ENCODE measurements at regions not wholly inside any gene's neighbourhood (a gene's known extent, or its start where the extent isn't known, plus 50 kb on each side); places are given as distances from the start of the nearest gene placed in this dataset.
"Not testable (repeated sequence)": the region's sequence is repeated elsewhere in the genome, so short reads cannot be mapped to it uniquely, and the experiment has no call there.

GRCh38 chr15:59762558-59762957 is 73.4 kb upstream of the BNIP2 start:
- no peak overlapping the region for H3K23ac ChIP-seq (ENCODE audit: insufficient read length, low read depth, low read length)
- no peak overlapping the region for H3K9ac ChIP-seq (ENCODE audit: extremely low read depth, insufficient read length, low read length)
- H3K27me3 Mint-ChIP-seq (ENCODE audit: low read depth) = peaks cover 2% of the 10 kb centered on the region
- no peak overlapping the region for H3T11ph ChIP-seq (ENCODE audit: low read length)
- H3K14ac ChIP-seq (ENCODE audit: insufficient read depth, low read length) = no peak overlapping the region
- H3K9me3 Mint-ChIP-seq = no peaks in the 10 kb centered on the region
- no peaks in the 10 kb centered on the region for H3K79me2 ChIP-seq (ENCODE audit: insufficient read depth, low read length)
- no peaks in the 10 kb centered on the region for H3K4me1 ChIP-seq (ENCODE audit: insufficient read depth, low read length)
- no peak overlapping the region for H2BK20ac ChIP-seq (ENCODE audit: low read depth, low read length, poor library complexity, severe bottlenecking)
- no peaks in the 10 kb centered on the region for H3K79me1 ChIP-seq (ENCODE audit: insufficient read depth, low read depth, low read length, poor library complexity, severe bottlenecking)
- no peak overlapping the region for H3K4me2 ChIP-seq (ENCODE audit: insufficient read depth, insufficient read length, low read length)
- no peaks in the 10 kb centered on the region for H3K9me3 ChIP-seq (ENCODE audit: control insufficient read depth, low read depth, low read length)
- H3K18ac ChIP-seq (ENCODE audit: insufficient read length, low read depth, low read length) = no peak overlapping the region
- no peak overlapping the region for H4K91ac ChIP-seq (ENCODE audit: insufficient read length, low read depth, low read length)
- no peaks in the 10 kb centered on the region for H3K36me3 Mint-ChIP-seq (ENCODE audit: insufficient read depth in 1 of 3, low read depth in 3 of 3)
- H2BK120ac ChIP-seq (ENCODE audit: low read depth, low read length, poor library complexity, severe bottlenecking) = no peak overlapping the region
- H4K5ac ChIP-seq (ENCODE audit: insufficient read length, low read depth, low read length) = no peak overlapping the region
- H2BK12ac ChIP-seq (ENCODE audit: insufficient read length, low read depth, low read length) = no peak overlapping the region
- H3K56ac ChIP-seq (ENCODE audit: insufficient read length, low read depth, low read length) = no peak overlapping the region
- H2BK5ac ChIP-seq (ENCODE audit: insufficient read length, low read length) = no peak overlapping the region
- no peak overlapping the region for H3K27ac Mint-ChIP-seq
- H4K20me1 ChIP-seq (ENCODE audit: control insufficient read depth, insufficient read depth, insufficient read length) = no peaks in the 10 kb centered on the region
- no peak overlapping the region for H3K27ac ChIP-seq (ENCODE audit: insufficient read length, low read depth, low read length)
- H3K4ac ChIP-seq (ENCODE audit: low read depth, low read length) = no peak overlapping the region
- H3K4me1 Mint-ChIP-seq = peaks cover 8 to 10% of the 10 kb centered on the region in 2 experiments
- WGBS (ENCODE audit: extremely low coverage, insufficient read length, low lambda C conversion rate) = no CpG with 5 or more reads among the region's 3 CpGs
- H4K8ac ChIP-seq (replicated peaks; ENCODE audit: insufficient read length, low read depth, low read length) = no peak overlapping the region
- H3K23me2 ChIP-seq (ENCODE audit: insufficient read length, low read depth, low read length, poor library complexity, severe bottlenecking) = no peaks in the 10 kb centered on the region
- TF ChIP-seq CTCF (conservative IDR thresholded peaks at IDR 0.05) = no peak
- no peak overlapping the region for H2AK5ac ChIP-seq (ENCODE audit: insufficient read length, low read length)
- peak; percentile 53 for DNase-seq
- no peak overlapping the region for H2AFZ ChIP-seq (ENCODE audit: low read length)
- H2BK15ac ChIP-seq (ENCODE audit: low read depth, low read length) = no peak overlapping the region
- no peak overlapping the region for H3K4me3 Mint-ChIP-seq
- no peaks in the 10 kb centered on the region for H3K27me3 ChIP-seq (ENCODE audit: insufficient read depth, low read length)

DNA sequence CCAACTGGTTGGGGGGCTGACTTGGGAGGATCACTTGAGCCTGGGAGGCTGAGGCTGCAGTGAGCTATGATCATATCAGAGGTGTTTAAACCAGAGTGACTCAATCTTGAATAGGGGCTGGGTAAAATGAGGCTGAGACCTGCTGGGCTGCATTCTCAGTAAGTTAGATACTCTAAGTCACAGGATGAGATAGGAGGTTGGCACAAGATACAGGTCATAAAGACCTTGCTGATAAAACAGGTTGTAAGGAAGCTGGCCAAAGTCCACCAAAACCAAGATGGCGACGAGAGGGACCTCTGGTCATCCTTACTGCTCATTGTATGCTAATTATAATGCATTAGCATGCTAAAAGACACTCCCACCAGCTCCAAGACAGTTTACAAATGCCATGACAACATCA is 71.1 kb upstream of the BNIP2 start:
- H3K4ac ChIP-seq (ENCODE audit: low read depth, low read length); H4K8ac ChIP-seq (replicated peaks; ENCODE audit: insufficient read length, low read depth, low read length); H3K9me3 ChIP-seq (ENCODE audit: control insufficient read depth, low read depth, low read length); H3K36me3 Mint-ChIP-seq (ENCODE audit: insufficient read depth in 1 of 3, low read depth in 3 of 3); H4K91ac ChIP-seq (ENCODE audit: insufficient read length, low read depth, low read length); H3K79me2 ChIP-seq (ENCODE audit: insufficient read depth, low read length); H3K18ac ChIP-seq (ENCODE audit: insufficient read length, low read depth, low read length); H3K9ac ChIP-seq (ENCODE audit: extremely low read depth, insufficient read length, low read length); H2BK12ac ChIP-seq (ENCODE audit: insufficient read length, low read depth, low read length); H3K9me3 Mint-ChIP-seq; H3K56ac ChIP-seq (ENCODE audit: insufficient read length, low read depth, low read length); H4K20me1 ChIP-seq (ENCODE audit: control insufficient read depth, insufficient read depth, insufficient read length); H3K27ac ChIP-seq (ENCODE audit: insufficient read length, low read depth, low read length); H3K4me2 ChIP-seq (ENCODE audit: insufficient read depth, insufficient read length, low read length); H3K23ac ChIP-seq (ENCODE audit: insufficient read length, low read depth, low read length); DNase-seq; H3K4me1 ChIP-seq (ENCODE audit: insufficient read depth, low read length); H3K27me3 ChIP-seq (ENCODE audit: insufficient read depth, low read length); H2AFZ ChIP-seq (ENCODE audit: low read length); H3K79me1 ChIP-seq (ENCODE audit: insufficient read depth, low read depth, low read length, poor library complexity, severe bottlenecking); H2BK5ac ChIP-seq (ENCODE audit: insufficient read length, low read length); H2BK120ac ChIP-seq (ENCODE audit: low read depth, low read length, poor library complexity, severe bottlenecking); H3T11ph ChIP-seq (ENCODE audit: low read length); H3K27me3 Mint-ChIP-seq (ENCODE audit: low read depth); H2BK20ac ChIP-seq (ENCODE audit: low read depth, low read length, poor library complexity, severe bottlenecking); H3K4me3 Mint-ChIP-seq; H3K14ac ChIP-seq (ENCODE audit: insufficient read depth, low read length); H3K23me2 ChIP-seq (ENCODE audit: insufficient read length, low read depth, low read length, poor library complexity, severe bottlenecking); H4K5ac ChIP-seq (ENCODE audit: insufficient read length, low read depth, low read length); H2BK15ac ChIP-seq (ENCODE audit: low read depth, low read length); H2AK5ac ChIP-seq (ENCODE audit: insufficient read length, low read length): not testable (repeated sequence)
- no CpG with 5 or more reads among the region's 2 CpGs for WGBS (ENCODE audit: extremely low coverage, insufficient read length, low lambda C conversion rate)
- peak overlapping the region in 1 of 3 experiments; percentile 25; a peak in 1 of 7 replicates for H3K27ac Mint-ChIP-seq
- H3K4me1 Mint-ChIP-seq = peaks cover 8 to 10% of the 10 kb centered on the region in 2 experiments

All from H9 (cell line).